Mammary epithelial cell (primary cell): ENCODE measurements at regions not wholly inside any gene's neighbourhood (a gene's known extent, or its start where the extent isn't known, plus 50 kb on each side); places are given as distances from the start of the nearest gene placed in this dataset.

ENCODE experiments used
- EZH2 ChIP-seq: IDR thresholded peaks from 2 replicates; pipeline ENCODE4 v1.6.1; 2012; ENCODE audit warnings: low read length, inconsistent platforms, borderline replicate concordance
- TF ChIP-seq, protein P1 (sequence below), 2 donors: IDR thresholded peaks in 1 of 2; conservative IDR thresholded peaks in 1 of 2; 2 replicates each; pipeline ENCODE4 v1.5.1; 2011 to 2012; ENCODE audit warnings: inconsistent platforms in 2 of 2, low read length in 2 of 2, mild to moderate bottlenecking in 2 of 2, control low read depth in 1 of 2, low read depth in 1 of 2; ENCODE audit not compliant: insufficient read depth in 1 of 2; ENCODE audit errors: extremely low read depth in 1 of 2

DNA sequence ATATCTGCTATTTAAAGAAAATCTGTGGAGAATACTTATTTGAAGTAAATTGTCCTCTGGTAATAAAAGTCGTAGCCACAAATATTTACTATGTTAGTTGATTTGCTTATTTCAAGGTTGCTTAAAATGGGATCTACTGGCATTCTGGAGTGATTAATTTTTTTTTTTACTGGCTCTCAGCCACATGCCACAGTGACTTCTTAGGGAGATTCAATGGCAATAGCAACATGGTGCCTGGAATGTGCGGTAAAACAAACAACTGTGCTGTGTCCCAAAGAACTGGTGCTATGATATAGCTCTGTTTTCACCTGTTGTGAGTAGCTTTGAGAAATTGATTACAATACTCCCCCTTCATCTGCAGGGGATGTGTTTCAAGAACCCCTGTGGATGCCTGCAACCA is 324.3 kb downstream of the GPAT3 start:
- TF ChIP-seq, protein P1, sequence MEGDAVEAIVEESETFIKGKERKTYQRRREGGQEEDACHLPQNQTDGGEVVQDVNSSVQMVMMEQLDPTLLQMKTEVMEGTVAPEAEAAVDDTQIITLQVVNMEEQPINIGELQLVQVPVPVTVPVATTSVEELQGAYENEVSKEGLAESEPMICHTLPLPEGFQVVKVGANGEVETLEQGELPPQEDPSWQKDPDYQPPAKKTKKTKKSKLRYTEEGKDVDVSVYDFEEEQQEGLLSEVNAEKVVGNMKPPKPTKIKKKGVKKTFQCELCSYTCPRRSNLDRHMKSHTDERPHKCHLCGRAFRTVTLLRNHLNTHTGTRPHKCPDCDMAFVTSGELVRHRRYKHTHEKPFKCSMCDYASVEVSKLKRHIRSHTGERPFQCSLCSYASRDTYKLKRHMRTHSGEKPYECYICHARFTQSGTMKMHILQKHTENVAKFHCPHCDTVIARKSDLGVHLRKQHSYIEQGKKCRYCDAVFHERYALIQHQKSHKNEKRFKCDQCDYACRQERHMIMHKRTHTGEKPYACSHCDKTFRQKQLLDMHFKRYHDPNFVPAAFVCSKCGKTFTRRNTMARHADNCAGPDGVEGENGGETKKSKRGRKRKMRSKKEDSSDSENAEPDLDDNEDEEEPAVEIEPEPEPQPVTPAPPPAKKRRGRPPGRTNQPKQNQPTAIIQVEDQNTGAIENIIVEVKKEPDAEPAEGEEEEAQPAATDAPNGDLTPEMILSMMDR (conservative IDR thresholded peaks at IDR 0.05 in 1 of 2, IDR thresholded peaks at IDR 0.05 in 1 of 2; ENCODE audit: extremely low read depth in 1 of 2, insufficient read depth in 1 of 2, low read depth in 1 of 2, low read length in 2 of 2), result no peak
- no peak for TF ChIP-seq EZH2
